ENCODE measurements at regions not wholly inside any gene's neighbourhood (a gene's known extent, or its start where the extent isn't known, plus 50 kb on each side); places are given as distances from the start of the nearest gene placed in this dataset.

- no peak overlapping the region for H3K27ac ChIP-seq
- TF ChIP-seq ZFX (IDR thresholded peaks at IDR 0.05; ENCODE audit: borderline replicate concordance): no peak
Measured at GRCh38 chr9:626596-626995, 214.9 kb upstream of the DMRT1 start.

GRCh38 chr9:627336-627970 is 214.0 kb upstream of the DMRT1 start:
- H3K27ac ChIP-seq: no peak overlapping the region
- TF ChIP-seq CTCF (IDR thresholded peaks at IDR 0.05) (no peak), ZFX (IDR thresholded peaks at IDR 0.05; ENCODE audit: borderline replicate concordance) (no peak)

GRCh38 chr9:629146-629545 is 212.4 kb upstream of the DMRT1 start:
- no peak for TF ChIP-seq CTCF (IDR thresholded peaks at IDR 0.05)
- TF ChIP-seq ZFX (IDR thresholded peaks at IDR 0.05; ENCODE audit: borderline replicate concordance): no peak
- no peak overlapping the region for H3K27ac ChIP-seq

GRCh38 chr9:630817-631216 is 210.7 kb upstream of the DMRT1 start:
- TF ChIP-seq CTCF (IDR thresholded peaks at IDR 0.05): no peak
- TF ChIP-seq ZFX (IDR thresholded peaks at IDR 0.05; ENCODE audit: borderline replicate concordance): no peak
- H3K27ac ChIP-seq: no peak overlapping the region

GRCh38 chr9:631596-631995 is 209.9 kb upstream of the DMRT1 start:
- no peak overlapping the region for H3K27ac ChIP-seq
- no peak for TF ChIP-seq CTCF (IDR thresholded peaks at IDR 0.05)
- no peak for TF ChIP-seq ZFX (IDR thresholded peaks at IDR 0.05; ENCODE audit: borderline replicate concordance)

GRCh38 chr9:633461-633860 is 208.0 kb upstream of the DMRT1 start:
- no peak overlapping the region for H3K27ac ChIP-seq
- no peak for TF ChIP-seq CTCF (IDR thresholded peaks at IDR 0.05)
- TF ChIP-seq ZFX (IDR thresholded peaks at IDR 0.05; ENCODE audit: borderline replicate concordance): no peak

- TF ChIP-seq CTCF (IDR thresholded peaks at IDR 0.05): no peak
- no peak for TF ChIP-seq ZFX (IDR thresholded peaks at IDR 0.05; ENCODE audit: borderline replicate concordance)
- H3K27ac ChIP-seq: no peak overlapping the region
Measured at GRCh38 chr9:636931-637591, 204.4 kb upstream of the DMRT1 start.

All from 22Rv1 (cell line).